ENCODE measurements at regions not wholly inside any gene's neighbourhood (a gene's known extent, or its start where the extent isn't known, plus 50 kb on each side); places are given as distances from the start of the nearest gene placed in this dataset.

GRCh38 chr10:78549140-78549935, 515.7 kb downstream of the RPS24 start:
- DNase-seq, result no peak

GRCh38 chr10:78550090-78550489, 516.4 kb downstream of the RPS24 start:
- no peak for DNase-seq

- DNase-seq, result no peak
Observed at GRCh38 chr10:78550716-78551115, 517.1 kb downstream of the RPS24 start.

- DNase-seq, result no peak
Observed at GRCh38 chr10:78551184-78552005, 517.4 kb upstream of the ZMIZ1 start.

- DNase-seq, result peak in 1 of 2 donors; percentile 45
Observed at GRCh38 chr10:78552261-78552811, 516.4 kb upstream of the ZMIZ1 start.

- no peak for DNase-seq
Observed at GRCh38 chr10:78553792-78554191, 515.0 kb upstream of the ZMIZ1 start.

- no peak for DNase-seq
Observed at GRCh38 chr10:78555128-78555527, 513.6 kb upstream of the ZMIZ1 start.

GRCh38 chr10:78556705-78557432, 511.9 kb upstream of the ZMIZ1 start:
- DNase-seq, result no peak

GRCh38 chr10:78557433-78557925, 511.3 kb upstream of the ZMIZ1 start:
- no peak for DNase-seq

- no peak for DNase-seq
Observed at GRCh38 chr10:78559661-78560340, 509.0 kb upstream of the ZMIZ1 start.

- DNase-seq, result no peak
Observed at GRCh38 chr10:78560341-78560688, 508.5 kb upstream of the ZMIZ1 start.

- no peak for DNase-seq
Observed at GRCh38 chr10:78563314-78563713, 505.5 kb upstream of the ZMIZ1 start.

GRCh38 chr10:78565841-78566240, 502.9 kb upstream of the ZMIZ1 start:
- DNase-seq, result no peak

- no peak for DNase-seq
Observed at GRCh38 chr10:78566284-78567111, 502.3 kb upstream of the ZMIZ1 start.

GRCh38 chr10:78567680-78568455, 500.9 kb upstream of the ZMIZ1 start:
- DNase-seq, result no peak

GRCh38 chr10:78568620-78569019, 500.1 kb upstream of the ZMIZ1 start:
- no peak for DNase-seq

GRCh38 chr10:78570633-78571235, 498.0 kb upstream of the ZMIZ1 start:
- no peak for DNase-seq

- no peak for DNase-seq
Observed at GRCh38 chr10:78571286-78571685, 497.5 kb upstream of the ZMIZ1 start.

- no peak for DNase-seq
Observed at GRCh38 chr10:78571891-78572290, 496.9 kb upstream of the ZMIZ1 start.

GRCh38 chr10:78572565-78572964, 496.2 kb upstream of the ZMIZ1 start:
- DNase-seq, result no peak
